Transverse colon (tissue), 4 donors: ENCODE measurements at regions not wholly inside any gene's neighbourhood (a gene's known extent, or its start where the extent isn't known, plus 50 kb on each side); places are given as distances from the start of the nearest gene placed in this dataset.

Experiments
- DNase-seq: peaks from one replicate; pipeline ENCODE4 v3.0.0-alpha.2; 2019
- H3K27ac ChIP-seq, 4 donors: fragments of 200-600 bp; sonication (generic); 2 replicates each; pipeline ENCODE4 v1.5.1; 2016 to 2018; ENCODE audit warnings: inconsistent platforms in 4 of 4
- H3K27me3 ChIP-seq: fragments of 200-600 bp; sonication (generic); 2 replicates; pipeline ENCODE4 v1.5.1; 2017; ENCODE audit warnings: inconsistent platforms
- H3K36me3 ChIP-seq, 4 donors: fragments of 200-600 bp; sonication (generic); 2 replicates each; pipeline ENCODE4 v1.5.1; 2017 to 2019; ENCODE audit warnings: inconsistent platforms in 4 of 4
- H3K4me1 ChIP-seq, 4 donors: fragments of 200-600 bp; sonication (generic); 2 replicates each; pipeline ENCODE4 v1.5.1; 2017 to 2020; ENCODE audit warnings: inconsistent platforms in 4 of 4
- H3K4me3 ChIP-seq, 4 donors: fragments of 200-600 bp; sonication (generic); 1 replicate in 1 of 4; 2 replicates in 3 of 4; pipeline versions ENCODE4 v1.5.1 to v1.6.1; 2017 to 2019; ENCODE audit warnings: inconsistent platforms in 4 of 4
- H3K9me3 ChIP-seq, 2 donors: fragments of 200-600 bp; sonication (generic); 2 replicates each; pipeline ENCODE4 v1.5.1; 2017 to 2019; ENCODE audit warnings: inconsistent platforms in 2 of 2
- CTCF ChIP-seq, 5 experiments: fragments of 200-600 bp in 3 of 5; fragments of 450-650 bp in 2 of 5; sonication (generic) in 3 of 5; IDR thresholded peaks; 1 replicate in 2 of 5; 2 replicates in 3 of 5; pipeline ENCODE4 v1.5.1; 2016 to 2017; ENCODE audit warnings: antibody characterized with exemption in 5 of 5, inconsistent platforms in 3 of 5, mild to moderate bottlenecking in 2 of 5, moderate library complexity in 1 of 5
- EP300 ChIP-seq: sonication (generic); formaldehyde crosslinking; IDR thresholded peaks from one replicate; pipeline ENCODE4 v1.6.1; 2017; ENCODE audit warnings: antibody characterized with exemption, low read depth
- POLR2A ChIP-seq: fragments of 450-650 bp; IDR thresholded peaks from one replicate; pipeline ENCODE4 v1.6.1; 2016; ENCODE audit warnings: antibody characterized with exemption, mild to moderate bottlenecking, moderate library complexity
- POLR2AphosphoS5 ChIP-seq, 3 donors: sonication (generic); formaldehyde crosslinking; IDR thresholded peaks; one replicate each; pipeline ENCODE4 v1.6.1; 2016; ENCODE audit warnings: antibody characterized with exemption in 3 of 3
- WGBS, 2 donors: methylation state at CpG; one replicate each; pipeline ENCODE4 v1.1.5; 2018; ENCODE audit warnings: low coverage in 1 of 2; 5-methylcytosine and 5-hydroxymethylcytosine counted together
- in situ Hi-C, 4 donors: fragments of 200-750 bp; cut with MboI; loops; one replicate each; pipeline versions ENCODE4 v1.15.0 to v1.15.1; 2017; ENCODE audit warnings: low sequenced_read_pairs in 3 of 4, low pct_ligation_motif_present in 1 of 4, low pct_unique_long_range_greater_than_20kb in 1 of 4
- intact Hi-C: fragments of 100-400 bp; cut with DNase I; formaldehyde crosslinking; loops from one replicate; pipeline ENCODE4 v1.15.1; 2023; ENCODE audit warnings: low total_unique reads

GRCh38 chr6:113570641-113571040 is 286.5 kb upstream of the MARCKS start:
- H3K27me3 ChIP-seq: no peaks in the 10 kb centered on the region
- no peak overlapping the region for H3K4me3 ChIP-seq
- no peak for DNase-seq
- intact Hi-C loops (no loop called here), in situ Hi-C loops (no loop called here)
- no peak for TF ChIP-seq POLR2AphosphoS5 (IDR thresholded peaks at IDR 0.05)
- no peak for TF ChIP-seq EP300
- TF ChIP-seq POLR2A: no peak
- TF ChIP-seq CTCF (IDR thresholded peaks at IDR 0.05): no peak
- 68 to 74% methylated on average over 3 of the region's 3 CpGs for WGBS, 2 donors
- no peaks in the 10 kb centered on the region for H3K36me3 ChIP-seq
- no peak overlapping the region for H3K27ac ChIP-seq
- H3K9me3 ChIP-seq: no peaks in the 10 kb centered on the region
- peaks cover 0 to 17% (median 1%) of the 10 kb centered on the region in 4 donors for H3K4me1 ChIP-seq

GRCh38 chr6:113574147-113574546 is 283.0 kb upstream of the MARCKS start:
- in situ Hi-C loops: no loop called here
- Histone ChIP-seq H3K36me3 (no peaks in the 10 kb centered on the region), H3K4me3 (no peak overlapping the region), H3K27ac (no peak overlapping the region), H3K9me3 (no peaks in the 10 kb centered on the region), H3K27me3 (no peaks in the 10 kb centered on the region), H3K4me1 (peaks cover 0 to 15% (median 1%) of the 10 kb centered on the region in 4 donors)
- TF ChIP-seq POLR2AphosphoS5 (IDR thresholded peaks at IDR 0.05) (no peak), EP300 (no peak), CTCF (IDR thresholded peaks at IDR 0.05) (no peak), POLR2A (no peak)
- 16 to 27% methylated on average over 4 of the region's 4 CpGs for WGBS, 2 donors
- DNase-seq: no peak
- intact Hi-C loops: no loop called here

GRCh38 chr6:113576310-113576709 is 280.8 kb upstream of the MARCKS start:
- Histone ChIP-seq H3K4me3 (no peak overlapping the region), H3K27ac (no peak overlapping the region), H3K4me1 (peaks cover 0 to 15% (median 0%) of the 10 kb centered on the region in 4 donors), H3K36me3 (no peaks in the 10 kb centered on the region), H3K9me3 (no peaks in the 10 kb centered on the region), H3K27me3 (no peaks in the 10 kb centered on the region)
- in situ Hi-C loops: no loop called here
- TF ChIP-seq POLR2A (no peak), POLR2AphosphoS5 (IDR thresholded peaks at IDR 0.05) (no peak), CTCF (IDR thresholded peaks at IDR 0.05) (no peak), EP300 (no peak)
- no peak for DNase-seq
- intact Hi-C loops: no loop called here

- no peak for DNase-seq
- Histone ChIP-seq H3K27me3 (no peaks in the 10 kb centered on the region), H3K36me3 (no peaks in the 10 kb centered on the region), H3K9me3 (no peaks in the 10 kb centered on the region), H3K4me3 (no peak overlapping the region), H3K4me1 (peaks cover 0 to 12% (median 0%) of the 10 kb centered on the region in 4 donors), H3K27ac (no peak overlapping the region)
- intact Hi-C loops (no loop called here), in situ Hi-C loops (no loop called here)
- TF ChIP-seq EP300 (no peak), POLR2AphosphoS5 (IDR thresholded peaks at IDR 0.05) (no peak), POLR2A (no peak), CTCF (IDR thresholded peaks at IDR 0.05) (no peak)
- WGBS, 2 donors: 78% methylated on average over 3 of the region's 3 CpGs; no CpG with 5 or more reads in 1 of the 2 donors
Measured at GRCh38 chr6:113578691-113579090, 278.5 kb upstream of the MARCKS start.
